HCT116 (cell line): ENCODE measurements at regions not wholly inside any gene's neighbourhood (a gene's known extent, or its start where the extent isn't known, plus 50 kb on each side); places are given as distances from the start of the nearest gene placed in this dataset.

Experiments used
- EZH2 ChIP-seq: fragments of 200-600 bp; sonication (generic); IDR thresholded peaks from 2 replicates; pipeline ENCODE4 v1.6.1; 2017; ENCODE audit warnings: antibody characterized with exemption, mixed run types
- EZH2phosphoT487 ChIP-seq: fragments of 200-600 bp; IDR thresholded peaks from 2 replicates; pipeline ENCODE4 v1.6.1; 2018; ENCODE audit warnings: antibody characterized with exemption, borderline replicate concordance
- FOSL1 ChIP-seq: IDR thresholded peaks from 2 replicates; pipeline ENCODE4 v1.6.1; 2012; ENCODE audit warnings: low read depth
- JUND ChIP-seq: IDR thresholded peaks from 2 replicates; pipeline ENCODE4 v1.6.1; 2012
- POLR2A ChIP-seq: IDR thresholded peaks from 2 replicates; pipeline ENCODE4 v1.7.0; 2011; ENCODE audit warnings: borderline replicate concordance; ENCODE audit not compliant: insufficient read depth, insufficient read length; ENCODE audit errors: extremely low read depth
- POLR2AphosphoS5 ChIP-seq: IDR thresholded peaks from 2 replicates; pipeline ENCODE4 v1.6.1; 2011; ENCODE audit warnings: mild to moderate bottlenecking, low read depth, low read length, moderate library complexity
- SIN3A ChIP-seq: IDR thresholded peaks from 2 replicates; pipeline ENCODE4 v1.6.1; 2012; ENCODE audit warnings: low read depth
- TCF7L2 ChIP-seq: IDR thresholded peaks from 2 replicates; pipeline ENCODE4 v1.7.0; 2011; ENCODE audit warnings: borderline replicate concordance, inconsistent platforms; ENCODE audit not compliant: insufficient read depth, insufficient read length; ENCODE audit errors: extremely low read depth
- YY1 ChIP-seq: IDR thresholded peaks from 2 replicates; pipeline ENCODE4 v1.6.1; 2011; ENCODE audit warnings: low read length, low read depth, moderate library complexity, mild to moderate bottlenecking; ENCODE audit not compliant: insufficient replicate concordance; ENCODE audit errors: extremely low read depth
- TF ChIP-seq, protein P1 (sequence below), 3 experiments: fragments of 200-600 bp in 1 of 3; sonication (generic) in 1 of 3; IDR thresholded peaks in 2 of 3; conservative IDR thresholded peaks in 1 of 3; 2 replicates each; pipeline ENCODE4 v1.5.1; 2012 to 2017; ENCODE audit warnings: low read depth in 2 of 3, low read length in 2 of 3, antibody characterized with exemption in 1 of 3, borderline replicate concordance in 1 of 3, control low read depth in 1 of 3, mild to moderate bottlenecking in 1 of 3, mixed read lengths in 1 of 3, mixed run types in 1 of 3, moderate library complexity in 1 of 3; ENCODE audit not compliant: insufficient read depth in 1 of 3
- TF ChIP-seq, protein P2 (sequence below): IDR thresholded peaks from 2 replicates; pipeline ENCODE4 v1.6.1; 2012
- TF ChIP-seq, protein P3 (sequence below): IDR thresholded peaks from 2 replicates; pipeline ENCODE4 v1.6.1; 2011; ENCODE audit warnings: mild to moderate bottlenecking, low read length, moderate library complexity; ENCODE audit not compliant: insufficient replicate concordance; ENCODE audit errors: extremely low read depth
- TF ChIP-seq, protein P4 (sequence below): IDR thresholded peaks from 2 replicates; pipeline ENCODE4 v1.6.1; 2012; ENCODE audit warnings: low read depth

DNA sequence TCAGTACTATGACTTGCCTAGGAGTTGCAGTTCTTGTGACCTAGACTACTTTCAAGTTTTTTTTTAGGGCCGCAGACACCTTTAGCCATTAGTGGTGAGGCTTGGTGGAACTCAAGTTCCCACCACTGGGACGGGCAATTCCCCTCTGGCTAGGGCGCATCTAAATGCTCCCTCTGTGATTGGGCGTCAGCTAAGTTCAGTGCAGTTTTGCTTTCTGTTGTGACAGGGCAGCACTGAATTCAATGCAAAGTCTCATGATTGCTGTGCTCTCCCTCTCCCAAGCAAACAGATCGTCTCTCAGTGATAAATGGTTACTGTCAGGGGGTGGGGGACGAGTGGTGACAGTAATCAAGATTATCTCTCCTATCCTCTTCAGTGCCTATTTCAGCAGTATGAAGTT, 52.7 kb upstream of the FRMPD3 start:
- TF ChIP-seq, protein P1, sequence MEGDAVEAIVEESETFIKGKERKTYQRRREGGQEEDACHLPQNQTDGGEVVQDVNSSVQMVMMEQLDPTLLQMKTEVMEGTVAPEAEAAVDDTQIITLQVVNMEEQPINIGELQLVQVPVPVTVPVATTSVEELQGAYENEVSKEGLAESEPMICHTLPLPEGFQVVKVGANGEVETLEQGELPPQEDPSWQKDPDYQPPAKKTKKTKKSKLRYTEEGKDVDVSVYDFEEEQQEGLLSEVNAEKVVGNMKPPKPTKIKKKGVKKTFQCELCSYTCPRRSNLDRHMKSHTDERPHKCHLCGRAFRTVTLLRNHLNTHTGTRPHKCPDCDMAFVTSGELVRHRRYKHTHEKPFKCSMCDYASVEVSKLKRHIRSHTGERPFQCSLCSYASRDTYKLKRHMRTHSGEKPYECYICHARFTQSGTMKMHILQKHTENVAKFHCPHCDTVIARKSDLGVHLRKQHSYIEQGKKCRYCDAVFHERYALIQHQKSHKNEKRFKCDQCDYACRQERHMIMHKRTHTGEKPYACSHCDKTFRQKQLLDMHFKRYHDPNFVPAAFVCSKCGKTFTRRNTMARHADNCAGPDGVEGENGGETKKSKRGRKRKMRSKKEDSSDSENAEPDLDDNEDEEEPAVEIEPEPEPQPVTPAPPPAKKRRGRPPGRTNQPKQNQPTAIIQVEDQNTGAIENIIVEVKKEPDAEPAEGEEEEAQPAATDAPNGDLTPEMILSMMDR (IDR thresholded peaks at IDR 0.05 in 2 of 3, conservative IDR thresholded peaks at IDR 0.05 in 1 of 3; ENCODE audit: borderline replicate concordance in 1 of 3, insufficient read depth in 1 of 3, low read depth in 2 of 3, low read length in 2 of 3) = no peak
- TF ChIP-seq YY1 (no peak), POLR2A (no peak), POLR2AphosphoS5 (no peak), EZH2phosphoT487 (no peak), JUND (no peak), FOSL1 (no peak), EZH2 (no peak), TCF7L2 (no peak), SIN3A (no peak)
- TF ChIP-seq, protein P2, sequence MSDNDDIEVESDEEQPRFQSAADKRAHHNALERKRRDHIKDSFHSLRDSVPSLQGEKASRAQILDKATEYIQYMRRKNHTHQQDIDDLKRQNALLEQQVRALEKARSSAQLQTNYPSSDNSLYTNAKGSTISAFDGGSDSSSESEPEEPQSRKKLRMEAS = no peak
- TF ChIP-seq, protein P3, sequence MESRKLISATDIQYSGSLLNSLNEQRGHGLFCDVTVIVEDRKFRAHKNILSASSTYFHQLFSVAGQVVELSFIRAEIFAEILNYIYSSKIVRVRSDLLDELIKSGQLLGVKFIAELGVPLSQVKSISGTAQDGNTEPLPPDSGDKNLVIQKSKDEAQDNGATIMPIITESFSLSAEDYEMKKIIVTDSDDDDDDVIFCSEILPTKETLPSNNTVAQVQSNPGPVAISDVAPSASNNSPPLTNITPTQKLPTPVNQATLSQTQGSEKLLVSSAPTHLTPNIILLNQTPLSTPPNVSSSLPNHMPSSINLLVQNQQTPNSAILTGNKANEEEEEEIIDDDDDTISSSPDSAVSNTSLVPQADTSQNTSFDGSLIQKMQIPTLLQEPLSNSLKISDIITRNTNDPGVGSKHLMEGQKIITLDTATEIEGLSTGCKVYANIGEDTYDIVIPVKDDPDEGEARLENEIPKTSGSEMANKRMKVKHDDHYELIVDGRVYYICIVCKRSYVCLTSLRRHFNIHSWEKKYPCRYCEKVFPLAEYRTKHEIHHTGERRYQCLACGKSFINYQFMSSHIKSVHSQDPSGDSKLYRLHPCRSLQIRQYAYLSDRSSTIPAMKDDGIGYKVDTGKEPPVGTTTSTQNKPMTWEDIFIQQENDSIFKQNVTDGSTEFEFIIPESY = no peak
- TF ChIP-seq, protein P4, sequence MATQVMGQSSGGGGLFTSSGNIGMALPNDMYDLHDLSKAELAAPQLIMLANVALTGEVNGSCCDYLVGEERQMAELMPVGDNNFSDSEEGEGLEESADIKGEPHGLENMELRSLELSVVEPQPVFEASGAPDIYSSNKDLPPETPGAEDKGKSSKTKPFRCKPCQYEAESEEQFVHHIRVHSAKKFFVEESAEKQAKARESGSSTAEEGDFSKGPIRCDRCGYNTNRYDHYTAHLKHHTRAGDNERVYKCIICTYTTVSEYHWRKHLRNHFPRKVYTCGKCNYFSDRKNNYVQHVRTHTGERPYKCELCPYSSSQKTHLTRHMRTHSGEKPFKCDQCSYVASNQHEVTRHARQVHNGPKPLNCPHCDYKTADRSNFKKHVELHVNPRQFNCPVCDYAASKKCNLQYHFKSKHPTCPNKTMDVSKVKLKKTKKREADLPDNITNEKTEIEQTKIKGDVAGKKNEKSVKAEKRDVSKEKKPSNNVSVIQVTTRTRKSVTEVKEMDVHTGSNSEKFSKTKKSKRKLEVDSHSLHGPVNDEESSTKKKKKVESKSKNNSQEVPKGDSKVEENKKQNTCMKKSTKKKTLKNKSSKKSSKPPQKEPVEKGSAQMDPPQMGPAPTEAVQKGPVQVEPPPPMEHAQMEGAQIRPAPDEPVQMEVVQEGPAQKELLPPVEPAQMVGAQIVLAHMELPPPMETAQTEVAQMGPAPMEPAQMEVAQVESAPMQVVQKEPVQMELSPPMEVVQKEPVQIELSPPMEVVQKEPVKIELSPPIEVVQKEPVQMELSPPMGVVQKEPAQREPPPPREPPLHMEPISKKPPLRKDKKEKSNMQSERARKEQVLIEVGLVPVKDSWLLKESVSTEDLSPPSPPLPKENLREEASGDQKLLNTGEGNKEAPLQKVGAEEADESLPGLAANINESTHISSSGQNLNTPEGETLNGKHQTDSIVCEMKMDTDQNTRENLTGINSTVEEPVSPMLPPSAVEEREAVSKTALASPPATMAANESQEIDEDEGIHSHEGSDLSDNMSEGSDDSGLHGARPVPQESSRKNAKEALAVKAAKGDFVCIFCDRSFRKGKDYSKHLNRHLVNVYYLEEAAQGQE = no peak
